GM04503 (cell line): ENCODE measurements at regions not wholly inside any gene's neighbourhood (a gene's known extent, or its start where the extent isn't known, plus 50 kb on each side); places are given as distances from the start of the nearest gene placed in this dataset.
"Not testable (repeated sequence)": the region's sequence is repeated elsewhere in the genome, so short reads cannot be mapped to it uniquely, and the experiment has no call there.

ENCODE experiments used
- DNase-seq: peaks from one replicate; pipeline ENCODE4 v3.0.0-alpha.2; 2012; ENCODE audit warnings: low read depth

DNA sequence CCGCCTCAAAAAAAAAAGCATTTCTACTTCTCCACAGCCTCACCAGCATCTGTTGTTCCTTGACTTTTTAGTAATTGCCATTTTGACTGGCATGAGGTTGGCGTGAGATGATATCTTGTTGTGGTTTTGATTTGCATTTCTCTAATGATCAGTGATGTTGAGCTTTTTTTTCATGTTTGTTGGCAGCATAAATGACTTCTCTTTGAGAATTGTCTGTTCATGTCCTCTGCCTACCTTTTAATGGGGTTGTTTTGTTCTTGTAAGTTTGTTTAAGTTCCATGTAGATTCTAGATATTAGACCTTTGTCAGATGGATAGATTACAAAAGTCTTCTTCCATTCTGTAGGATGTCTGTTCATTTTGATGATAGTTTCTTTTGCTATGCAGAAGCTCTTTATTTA lies 182.9 kb downstream of the FOXG1 start:
- no peak for DNase-seq

DNA sequence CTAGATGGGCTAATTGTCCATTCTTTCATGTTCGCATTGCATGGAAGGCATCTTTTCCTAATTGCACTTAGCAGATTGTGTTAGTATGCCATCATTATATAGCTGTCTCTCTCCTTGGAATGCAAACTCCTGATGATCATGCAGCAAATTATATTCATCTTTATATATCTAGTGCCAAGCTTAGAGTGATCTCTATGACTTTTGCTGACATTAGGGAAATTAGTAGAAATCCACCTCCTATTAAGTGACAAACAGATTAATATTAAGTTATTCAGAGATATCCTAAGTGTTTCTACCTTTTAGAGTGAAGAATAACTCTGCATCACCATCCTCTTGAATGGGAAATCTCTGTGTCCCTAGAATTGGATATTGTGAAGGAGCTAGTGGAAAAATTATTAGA lies 185.6 kb downstream of the FOXG1 start:
- DNase-seq, result no peak

DNA sequence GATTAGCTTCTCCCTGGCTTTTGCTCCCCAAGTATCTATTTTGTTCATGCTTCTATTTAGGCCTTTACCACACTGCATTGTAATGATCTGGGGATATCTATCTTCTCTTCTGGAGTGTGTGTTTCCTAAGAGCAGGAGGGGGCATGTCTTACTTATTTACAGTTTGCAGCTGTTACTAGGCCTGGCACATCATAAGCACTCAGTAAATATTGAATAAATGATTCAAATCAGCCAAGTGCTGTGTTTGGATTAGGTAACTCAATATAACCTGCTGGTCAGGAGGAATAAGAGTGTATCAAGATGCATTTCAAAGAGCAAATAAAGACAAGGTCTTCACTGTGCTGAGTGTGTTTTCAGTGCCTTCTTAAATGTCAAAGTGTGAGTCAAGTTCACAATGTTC lies 186.1 kb downstream of the FOXG1 start:
- DNase-seq, result no peak

DNA sequence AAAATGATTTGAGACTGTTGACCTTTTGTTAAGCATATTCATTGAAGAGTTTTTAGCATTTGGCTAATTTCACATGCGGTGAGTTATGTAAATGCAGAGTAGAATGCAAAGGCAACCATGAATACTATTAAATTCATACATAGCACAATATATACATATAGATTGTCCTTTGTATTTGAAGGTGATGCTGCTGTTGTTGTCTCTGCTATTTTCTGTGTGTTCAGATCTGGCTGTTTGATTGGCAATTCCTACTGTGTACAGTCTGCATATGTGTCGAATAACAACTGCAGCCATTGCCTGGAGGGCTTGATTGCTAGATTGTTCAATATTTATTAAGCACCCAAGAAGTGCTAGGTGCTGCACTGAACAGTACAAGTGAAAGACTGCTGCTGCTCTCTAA lies 187.4 kb downstream of the FOXG1 start:
- no peak for DNase-seq

DNA sequence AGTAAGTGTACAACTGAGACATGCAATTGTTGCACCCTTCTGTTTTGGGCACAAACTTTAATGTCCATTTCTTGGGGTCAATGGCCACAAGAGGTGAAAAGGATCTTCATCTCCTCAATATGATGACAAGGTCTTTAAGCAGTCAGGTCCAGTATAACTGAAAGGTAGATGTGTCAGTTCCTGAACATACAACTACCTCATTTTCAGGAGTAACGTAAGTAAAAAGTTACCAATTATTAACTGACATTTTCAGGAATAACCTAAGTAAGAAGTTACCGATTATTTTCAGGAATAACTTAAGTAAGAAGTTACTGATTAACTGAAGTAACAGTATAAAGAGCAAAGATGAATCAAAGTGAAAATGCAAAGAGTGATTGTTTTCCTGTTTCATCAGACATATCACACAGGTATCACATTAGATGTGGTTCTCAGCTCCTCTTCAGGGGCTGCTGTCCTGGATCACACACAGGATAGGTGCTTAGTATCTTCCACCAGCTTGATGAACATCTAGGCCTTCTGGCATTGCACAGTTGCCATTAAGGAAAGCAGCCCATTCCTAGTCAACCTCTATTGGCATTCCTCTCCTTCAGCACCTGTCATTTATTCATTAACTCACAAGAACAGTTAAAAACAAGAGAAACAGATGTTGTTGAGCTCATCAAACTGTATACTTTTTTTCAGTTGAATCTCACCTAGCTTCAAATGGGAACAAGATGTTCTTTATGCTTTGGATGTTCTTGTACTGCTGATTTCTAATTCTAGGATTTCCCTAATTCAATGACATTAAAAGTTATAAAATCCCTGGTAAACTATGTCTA lies 200.0 kb downstream of the FOXG1 start:
- no peak for DNase-seq

DNA sequence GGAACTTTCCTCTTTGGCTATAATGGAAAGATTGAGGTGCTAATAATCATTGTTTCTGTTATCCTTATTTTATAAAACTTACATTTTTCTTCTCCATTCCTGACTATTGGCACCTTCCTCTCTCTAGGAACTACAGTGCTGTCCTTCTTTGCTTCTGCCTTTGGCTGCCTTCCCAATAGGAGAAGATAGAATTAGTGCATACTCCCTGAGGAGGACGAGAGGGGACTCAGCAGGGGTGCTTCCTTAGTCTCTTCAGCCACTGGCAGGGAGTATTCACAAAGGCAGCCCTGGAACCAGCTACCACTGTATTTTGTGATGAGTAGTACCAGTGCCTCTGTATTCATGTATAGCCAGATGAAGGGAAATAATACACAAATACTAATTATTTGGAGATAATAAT lies 208.5 kb downstream of the FOXG1 start:
- DNase-seq, result no peak

DNA sequence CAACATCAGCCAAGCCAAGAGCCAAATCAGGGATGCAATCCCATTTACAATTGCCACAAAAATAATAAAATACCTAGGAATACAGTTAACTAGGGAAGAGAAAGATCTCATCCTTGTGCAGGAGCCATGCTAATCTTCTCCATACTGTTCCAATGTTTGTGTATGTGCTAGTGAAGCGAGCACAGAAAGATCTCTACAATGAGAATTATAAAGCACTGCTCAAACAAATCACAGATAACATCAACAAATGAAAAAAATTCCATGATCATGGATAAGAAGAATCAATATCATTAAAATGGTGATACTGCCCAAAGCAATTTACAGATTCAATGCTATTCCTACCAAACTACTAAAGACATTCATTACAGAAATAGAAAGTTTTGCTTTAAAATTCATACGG lies 215.6 kb downstream of the FOXG1 start:
- no peak for DNase-seq

DNA sequence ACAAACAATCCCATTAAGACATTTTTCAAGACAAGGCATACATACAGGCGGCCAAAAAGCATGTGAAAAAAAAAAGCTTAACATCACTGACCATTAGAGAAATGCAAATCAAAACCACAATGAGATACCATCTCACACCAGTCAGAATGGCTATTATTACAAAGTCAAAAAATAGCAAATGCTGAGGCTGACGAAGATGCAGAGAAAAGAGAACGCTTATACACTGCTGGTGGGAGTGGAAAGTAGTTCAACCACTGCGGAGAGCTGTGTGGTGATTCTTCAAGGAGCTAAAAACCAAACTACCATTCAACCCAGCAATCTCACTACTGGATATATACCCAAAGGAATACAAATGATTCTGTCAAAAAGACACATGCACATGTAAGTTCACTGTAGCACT lies 216.7 kb downstream of the FOXG1 start:
- DNase-seq, result no peak

DNA sequence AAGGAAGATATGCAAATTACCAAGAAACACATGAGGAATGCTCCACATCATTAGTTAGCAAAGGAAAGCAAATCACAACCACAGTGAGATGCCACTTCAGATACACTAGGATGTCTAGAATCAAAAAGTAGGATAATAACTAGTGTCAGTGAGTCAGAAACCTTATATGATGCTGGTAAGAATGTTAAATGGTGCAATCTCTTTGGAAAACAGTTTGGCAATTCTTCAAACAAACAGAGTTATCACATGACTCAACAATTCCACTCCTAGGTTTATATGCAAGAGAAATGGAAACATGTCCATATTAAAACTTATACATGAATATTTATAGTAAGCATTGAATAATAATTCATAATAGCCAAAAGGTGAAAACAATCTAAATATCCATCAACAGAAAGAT lies 220.9 kb downstream of the FOXG1 start:
- no peak for DNase-seq

DNA sequence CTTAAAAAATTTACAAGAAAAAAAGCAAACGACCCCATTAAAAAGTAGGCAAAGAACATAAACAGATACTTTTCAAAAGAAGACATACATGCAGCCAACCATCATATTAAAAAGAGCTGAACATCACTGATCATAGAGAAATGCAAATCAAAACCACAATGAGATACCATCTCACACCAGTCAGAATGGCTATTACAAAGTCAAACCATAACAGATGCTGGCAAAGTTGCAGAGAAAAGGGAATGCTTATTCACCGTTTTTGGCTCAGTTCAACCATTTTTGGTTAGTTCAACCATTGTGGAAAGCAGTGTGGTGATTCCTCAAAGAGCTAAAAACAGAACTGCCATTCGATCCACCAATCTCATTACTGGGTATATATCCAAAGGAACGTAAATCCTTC lies 230.6 kb downstream of the FOXG1 start:
- not testable (repeated sequence) for DNase-seq

DNA sequence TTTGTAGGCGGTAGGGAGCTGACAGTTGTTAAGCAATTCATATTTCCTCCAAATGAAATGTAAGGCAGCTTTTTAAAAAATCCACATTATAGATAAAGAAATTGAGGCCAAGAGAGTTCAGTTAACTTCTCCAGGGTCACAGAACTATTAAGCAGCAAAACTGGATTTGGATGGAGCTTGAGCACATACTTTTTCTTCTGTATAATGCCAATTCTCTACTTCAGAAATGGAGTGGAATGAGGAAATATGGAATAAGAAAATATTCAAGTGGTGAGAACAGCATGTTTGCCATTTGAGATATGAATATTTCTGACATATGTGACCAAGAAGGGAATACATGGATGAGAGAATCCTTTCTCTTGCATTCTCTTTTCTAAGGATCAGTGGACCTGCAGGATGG lies 233.1 kb downstream of the FOXG1 start:
- no peak for DNase-seq

DNA sequence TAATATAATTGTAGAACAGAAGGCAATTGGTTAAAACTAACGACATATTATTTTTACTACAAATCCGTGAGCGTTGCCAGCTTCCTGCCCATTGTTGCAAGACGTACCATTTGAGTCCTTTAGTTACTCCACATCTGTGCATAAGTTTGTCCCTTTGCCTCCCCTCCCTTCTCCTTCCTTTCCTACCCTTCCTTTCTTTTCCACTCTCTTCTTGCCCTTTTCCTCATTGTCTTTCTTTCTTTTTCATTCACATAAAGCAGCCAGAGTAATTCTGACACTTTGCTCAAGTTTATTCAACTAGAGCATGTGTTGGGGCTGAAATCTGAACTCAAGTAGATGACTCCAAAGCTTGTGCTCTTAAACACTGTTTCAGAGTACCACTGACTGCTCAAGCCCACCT lies 239.1 kb downstream of the FOXG1 start:
- no peak for DNase-seq

DNA sequence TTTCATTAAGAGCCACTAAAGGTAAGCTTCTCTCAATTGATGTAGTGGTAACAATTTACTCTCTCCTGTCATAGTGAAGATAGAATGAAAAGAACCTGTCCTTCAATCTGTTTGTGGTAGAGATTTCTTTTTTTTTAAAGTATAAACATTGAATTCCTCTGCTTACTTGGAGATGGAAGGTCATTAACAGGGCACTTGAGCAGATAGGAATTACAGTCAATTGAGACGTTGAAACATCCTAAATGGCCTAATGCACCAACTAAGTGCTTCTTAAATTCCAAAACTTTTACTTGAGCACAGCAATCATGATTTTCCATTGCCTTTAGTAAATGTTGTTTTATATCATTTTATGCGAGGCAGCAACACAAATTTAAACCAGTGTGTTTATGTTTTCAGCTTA lies 241.4 kb downstream of the FOXG1 start:
- no peak for DNase-seq

DNA sequence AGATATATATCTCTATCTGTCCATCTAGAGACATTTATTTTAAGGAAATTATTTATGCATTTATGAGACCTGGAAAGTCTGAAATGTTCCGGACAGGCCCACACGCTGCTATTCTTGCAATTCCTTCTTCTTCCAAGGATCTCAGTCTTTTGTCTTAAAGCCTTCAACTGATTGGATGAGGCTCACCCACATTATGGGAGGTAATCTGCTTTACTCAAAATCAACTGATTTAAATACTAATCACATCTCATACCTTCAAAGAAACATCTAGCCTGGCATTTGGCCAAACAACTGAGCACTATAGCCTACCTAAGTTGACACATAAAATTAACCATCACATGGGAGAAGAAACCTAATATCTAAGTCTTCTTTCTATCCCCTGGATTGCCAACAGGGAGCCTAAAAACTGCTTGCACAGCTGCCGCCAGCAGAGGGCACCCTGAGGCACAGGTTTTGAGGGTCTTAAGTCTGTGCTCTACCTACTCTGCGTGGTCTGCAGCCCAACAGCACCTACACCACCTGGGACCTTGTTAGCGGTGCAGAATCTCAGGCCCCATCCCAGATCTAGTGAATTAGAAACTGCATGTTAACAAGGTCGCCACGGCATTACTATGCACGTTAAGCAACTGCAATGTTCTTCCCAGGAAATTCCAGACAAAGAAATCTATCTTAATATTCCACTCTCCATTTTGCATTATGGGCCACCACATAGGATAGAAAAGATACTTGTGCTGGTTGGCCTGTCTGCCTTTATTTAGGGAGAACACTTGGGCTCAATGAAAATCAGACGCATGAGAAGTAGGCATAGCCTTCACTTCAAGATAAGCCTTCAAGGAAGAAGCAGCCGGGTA lies 249.7 kb downstream of the FOXG1 start:
- DNase-seq, result no peak

DNA sequence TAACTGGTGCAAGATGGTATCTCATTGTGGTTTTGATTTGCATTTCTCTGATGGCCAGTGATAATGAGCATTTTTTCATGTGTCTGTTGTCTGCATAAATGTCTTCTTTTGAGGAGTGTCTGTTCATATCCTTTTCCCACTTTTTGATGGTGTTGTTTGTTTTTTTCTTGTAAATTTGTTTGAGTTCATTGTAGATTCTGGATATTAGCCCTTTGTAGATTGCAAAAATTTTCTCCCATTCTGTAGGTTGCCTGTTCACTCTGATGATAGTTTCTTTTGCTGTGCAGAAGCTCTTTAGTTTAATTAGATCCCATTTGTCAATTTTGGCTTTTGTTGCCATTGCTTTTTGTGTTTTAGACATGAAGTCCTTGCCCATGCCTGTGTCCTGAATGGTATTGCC lies 256.9 kb downstream of the FOXG1 start:
- DNase-seq, result not testable (repeated sequence)

DNA sequence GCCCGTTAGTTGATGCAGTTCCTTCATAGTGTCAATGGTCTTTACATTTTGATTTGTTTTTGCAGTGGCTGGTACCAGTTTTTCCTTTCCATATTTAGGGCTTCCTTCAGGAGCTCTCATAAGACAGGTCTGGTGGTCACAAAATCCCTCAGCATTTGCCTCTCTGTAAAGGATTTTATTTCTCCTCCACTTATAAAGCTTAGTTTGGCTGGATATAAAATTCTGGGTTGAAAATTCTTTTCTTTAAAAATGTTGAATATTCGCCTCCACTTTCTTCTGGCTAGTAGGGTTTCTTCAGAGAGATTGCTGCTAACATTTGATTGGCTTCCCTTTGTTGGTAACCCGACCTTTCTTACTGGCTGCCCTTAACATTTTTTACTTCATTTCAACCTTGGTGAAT lies 260.9 kb downstream of the FOXG1 start:
- DNase-seq, result not testable (repeated sequence)

DNA sequence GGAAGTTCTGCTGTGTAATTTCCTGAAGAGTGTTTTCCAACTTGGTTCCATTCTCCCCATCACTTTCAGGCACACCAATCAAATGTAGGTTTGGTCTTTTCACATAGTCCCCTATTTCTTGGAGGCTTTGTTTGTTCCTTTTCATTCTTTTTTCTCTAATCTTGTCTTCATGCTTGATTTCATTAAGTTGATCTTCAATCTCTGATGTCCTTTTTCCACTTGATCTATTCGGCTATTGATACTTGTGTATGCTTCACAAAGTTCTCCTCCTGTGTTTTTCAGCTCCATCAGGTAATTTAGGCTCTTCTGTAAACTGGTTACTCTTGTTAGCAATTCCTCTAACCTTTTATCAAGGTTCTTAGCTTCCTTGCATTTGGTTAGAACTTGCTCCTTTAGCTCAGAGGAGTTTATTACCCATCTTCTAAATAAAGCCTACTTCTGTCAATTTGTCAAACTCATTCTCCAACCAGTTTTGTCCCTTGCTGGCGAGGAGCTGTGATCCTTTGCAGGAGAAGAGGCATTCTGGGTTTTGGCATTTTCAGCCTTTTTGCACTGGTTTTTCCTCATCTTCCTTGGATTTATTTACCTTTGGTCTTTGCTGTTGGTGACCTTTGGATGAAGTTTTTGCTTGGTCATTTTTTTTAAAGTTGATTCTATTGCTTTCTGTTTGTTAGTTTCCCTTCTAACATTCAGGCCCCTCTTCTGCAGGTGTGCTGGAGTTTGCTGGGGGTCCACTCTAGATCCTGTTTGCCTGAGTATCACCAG lies 261.5 kb downstream of the FOXG1 start:
- DNase-seq, result not testable (repeated sequence)

DNA sequence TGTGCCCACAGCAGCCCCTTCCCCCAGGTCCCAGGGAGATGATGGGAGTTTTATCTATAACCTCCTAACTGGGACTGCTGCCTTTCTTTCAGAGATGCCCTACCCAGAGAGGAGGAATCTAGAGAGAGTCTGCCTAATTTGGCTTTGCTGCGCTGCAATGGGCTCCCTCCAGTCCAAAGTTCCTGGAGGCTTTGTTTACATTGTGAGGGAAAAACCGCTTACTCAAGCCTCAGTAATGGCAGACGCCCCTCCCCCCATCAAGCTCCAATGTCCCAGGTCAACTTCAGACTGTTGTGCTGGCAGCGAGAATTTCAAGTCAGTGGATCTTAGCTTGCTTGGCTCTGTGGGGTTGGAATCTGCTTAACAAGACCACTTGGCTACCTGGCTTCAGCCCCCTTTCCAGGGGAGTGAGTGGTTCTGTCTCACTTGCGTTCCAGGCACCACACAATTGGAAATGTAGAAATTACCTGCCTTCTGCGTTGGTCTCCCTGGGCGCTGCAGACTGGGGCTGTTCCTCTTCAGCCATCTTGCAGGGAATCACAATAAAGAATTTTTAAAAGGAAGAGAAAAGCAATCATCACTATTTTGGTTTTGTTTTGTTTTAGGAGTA lies 262.5 kb downstream of the FOXG1 start:
- DNase-seq, result no peak

DNA sequence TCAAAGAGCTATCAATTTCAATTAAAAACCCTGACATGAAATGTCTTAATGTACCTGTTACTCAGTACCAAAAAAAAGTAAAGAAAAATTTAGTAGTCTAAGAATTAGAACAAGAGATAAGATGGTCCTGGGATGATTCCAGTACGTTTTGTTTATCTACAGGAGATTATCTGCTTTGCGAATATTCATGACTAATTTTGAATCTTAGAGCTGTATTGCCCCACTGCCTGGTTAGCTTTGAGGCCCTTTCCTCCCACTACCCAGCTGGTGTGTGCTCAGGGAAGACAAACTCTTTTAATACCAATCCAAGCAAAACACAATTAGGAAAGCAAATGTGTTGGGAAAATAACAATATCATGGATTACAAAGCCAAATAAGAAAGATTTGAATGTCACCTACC lies 263.5 kb downstream of the FOXG1 start:
- DNase-seq, result no peak

DNA sequence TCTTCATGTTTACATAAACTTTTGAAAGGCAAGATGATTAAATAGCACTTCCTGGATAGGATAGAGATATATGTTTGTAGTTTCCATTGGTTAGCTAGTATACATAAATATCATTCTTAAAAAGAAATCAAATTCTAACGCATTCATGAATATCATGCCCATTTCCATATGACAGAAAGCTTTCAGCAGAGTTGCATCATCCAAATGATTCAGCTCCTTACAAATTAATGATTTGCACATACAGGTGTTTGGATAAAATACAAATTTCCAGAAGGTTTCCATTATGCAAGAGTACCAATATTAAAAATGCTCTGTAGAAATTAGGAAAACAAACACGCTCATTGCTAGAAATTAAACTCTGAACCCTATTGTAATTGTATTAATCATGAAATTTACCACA lies 264.4 kb downstream of the FOXG1 start:
- no peak for DNase-seq

DNA sequence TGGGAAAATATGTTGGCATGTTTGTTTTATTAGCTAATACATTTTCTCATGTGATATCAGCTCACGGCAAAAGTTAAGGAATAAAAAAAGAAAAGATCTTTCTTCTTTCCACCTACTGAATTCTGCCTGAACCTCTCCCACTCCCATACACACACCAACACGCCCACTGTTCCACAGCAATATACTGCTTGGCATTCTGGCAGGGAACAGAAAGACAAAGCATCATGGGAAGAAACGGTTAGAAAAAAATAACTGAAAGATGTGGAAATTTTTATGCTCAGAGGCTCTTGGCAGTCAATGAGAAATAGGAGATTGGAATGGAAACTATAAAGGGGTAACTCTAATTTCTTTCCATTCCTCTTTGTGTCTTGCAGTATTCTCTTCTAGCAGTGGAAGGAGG lies 268.5 kb downstream of the FOXG1 start:
- DNase-seq, result no peak

DNA sequence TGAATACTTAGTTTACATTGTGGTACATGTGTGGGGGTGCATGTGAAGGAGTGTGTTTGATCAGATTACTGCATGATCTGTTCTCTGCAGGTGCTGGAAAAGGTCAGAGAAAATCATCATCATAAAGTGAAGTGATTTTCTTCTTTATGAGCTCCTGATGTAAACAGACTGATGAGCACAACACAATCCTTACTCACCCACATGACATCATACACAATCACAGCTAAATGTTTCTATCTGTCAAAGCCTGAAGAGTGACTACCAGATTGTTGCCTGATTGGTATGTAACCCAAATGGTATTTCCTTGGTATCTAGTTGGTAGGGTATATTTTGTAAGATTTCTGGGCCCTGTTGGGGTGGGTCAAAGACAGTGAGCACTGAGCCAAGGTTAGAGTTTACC lies 270.8 kb downstream of the FOXG1 start:
- DNase-seq, result no peak
